ENCODE measurements at regions not wholly inside any gene's neighbourhood (a gene's known extent, or its start where the extent isn't known, plus 50 kb on each side); places are given as distances from the start of the nearest gene placed in this dataset.

DNA sequence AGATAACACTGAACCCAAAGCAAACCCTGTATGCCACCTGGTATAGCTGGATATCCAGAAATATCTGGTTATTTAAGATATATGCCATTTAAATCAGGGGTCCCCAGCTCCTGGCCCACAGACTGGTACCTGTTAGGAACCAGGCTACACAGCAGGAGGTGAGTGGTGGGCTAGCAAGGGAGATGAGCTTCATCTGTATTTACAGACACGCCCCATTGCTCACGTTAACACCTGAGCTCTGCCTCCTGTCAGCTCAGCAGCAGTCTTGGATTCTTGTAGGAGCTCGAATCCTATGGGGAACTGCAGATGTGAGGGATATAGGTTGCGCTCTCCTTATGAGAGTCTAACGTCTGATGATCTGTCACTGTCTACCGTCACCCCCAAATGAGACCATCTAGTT is 646.6 kb downstream of the TLE4 start:
- Mint-ChIP-seq H3K9me3 (no peaks in the 10 kb centered on the region), H3K27ac (no peak overlapping the region), H3K27me3 (ENCODE audit: low read depth) (no peaks in the 10 kb centered on the region), H3K36me3 (ENCODE audit: low read depth) (no peaks in the 10 kb centered on the region), H3K4me1 (no peaks in the 10 kb centered on the region), H3K4me3 (no peak overlapping the region)
- no peak for TF ChIP-seq CTCF (IDR thresholded peaks at IDR 0.05; ENCODE audit: unreplicated experiment in 3 of 3)

DNA sequence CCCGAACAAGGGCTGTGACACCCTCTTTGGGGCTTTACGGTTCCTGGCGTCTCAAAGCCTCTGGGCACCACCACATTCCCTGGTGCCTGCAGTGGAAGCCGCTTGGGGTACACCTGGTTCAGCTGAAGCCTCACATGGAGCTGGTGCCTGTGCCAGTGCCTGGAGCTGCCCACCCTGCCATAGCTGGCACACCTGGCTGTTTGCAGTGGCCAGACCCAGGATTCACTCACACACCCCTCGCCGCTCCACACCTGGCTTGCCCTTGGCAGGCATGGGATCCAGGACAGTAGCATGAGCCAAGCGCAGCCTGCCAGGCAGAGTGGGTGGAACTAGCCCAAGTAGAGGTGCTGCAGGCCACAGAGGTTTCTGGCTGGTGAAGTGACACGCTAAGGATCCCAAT is 641.8 kb downstream of the TLE4 start:
- peaks cover 5% of the 10 kb centered on the region for H3K9me3 Mint-ChIP-seq
- no peak overlapping the region for H3K27ac Mint-ChIP-seq
- peaks cover 4% of the 10 kb centered on the region for H3K36me3 Mint-ChIP-seq (ENCODE audit: low read depth)
- no peaks in the 10 kb centered on the region for H3K27me3 Mint-ChIP-seq (ENCODE audit: low read depth)
- H3K4me1 Mint-ChIP-seq: no peaks in the 10 kb centered on the region
- H3K4me3 Mint-ChIP-seq: no peak overlapping the region
- no peak for TF ChIP-seq CTCF (IDR thresholded peaks at IDR 0.05; ENCODE audit: unreplicated experiment in 3 of 3)

GRCh38 chr9:80208696-80209095 is 636.9 kb downstream of the TLE4 start:
- Mint-ChIP-seq H3K27ac (no peak overlapping the region), H3K36me3 (ENCODE audit: low read depth) (peaks cover 4% of the 10 kb centered on the region), H3K9me3 (peaks cover 5% of the 10 kb centered on the region), H3K27me3 (ENCODE audit: low read depth) (no peaks in the 10 kb centered on the region), H3K4me1 (no peaks in the 10 kb centered on the region), H3K4me3 (no peak overlapping the region)
- TF ChIP-seq CTCF (IDR thresholded peaks at IDR 0.05; ENCODE audit: unreplicated experiment in 3 of 3): no peak

DNA sequence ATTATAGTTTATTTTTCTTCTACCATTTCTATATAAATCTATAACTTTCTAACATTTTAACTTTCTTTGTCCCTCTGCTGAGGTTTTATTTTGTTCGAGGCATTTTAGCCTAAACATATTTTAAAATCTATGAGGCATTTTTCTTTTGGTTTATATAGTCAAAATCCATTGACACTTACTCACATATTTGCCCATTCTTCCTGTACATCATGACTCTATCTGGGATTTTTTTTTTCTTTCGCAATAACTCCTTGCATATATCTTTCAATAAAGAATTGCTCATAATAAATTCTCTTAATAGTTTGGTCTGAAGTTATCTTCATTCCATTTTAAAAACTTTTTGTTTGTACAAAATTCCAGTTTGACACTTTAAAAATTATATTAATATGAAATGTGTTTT is 632.3 kb downstream of the TLE4 start:
- Mint-ChIP-seq H3K9me3 (peaks cover 2% of the 10 kb centered on the region), H3K36me3 (ENCODE audit: low read depth) (no peaks in the 10 kb centered on the region), H3K27ac (no peak overlapping the region), H3K4me3 (no peak overlapping the region), H3K4me1 (no peaks in the 10 kb centered on the region), H3K27me3 (ENCODE audit: low read depth) (no peaks in the 10 kb centered on the region)
- TF ChIP-seq CTCF (IDR thresholded peaks at IDR 0.05; ENCODE audit: unreplicated experiment in 3 of 3): no peak

GRCh38 chr9:80197661-80198060 is 625.9 kb downstream of the TLE4 start:
- no peak for TF ChIP-seq CTCF (IDR thresholded peaks at IDR 0.05; ENCODE audit: unreplicated experiment in 3 of 3)
- peaks cover 2% of the 10 kb centered on the region for H3K9me3 Mint-ChIP-seq
- no peak overlapping the region for H3K27ac Mint-ChIP-seq
- H3K36me3 Mint-ChIP-seq (ENCODE audit: low read depth): no peaks in the 10 kb centered on the region
- no peaks in the 10 kb centered on the region for H3K27me3 Mint-ChIP-seq (ENCODE audit: low read depth)
- no peaks in the 10 kb centered on the region for H3K4me1 Mint-ChIP-seq
- no peak overlapping the region for H3K4me3 Mint-ChIP-seq

DNA sequence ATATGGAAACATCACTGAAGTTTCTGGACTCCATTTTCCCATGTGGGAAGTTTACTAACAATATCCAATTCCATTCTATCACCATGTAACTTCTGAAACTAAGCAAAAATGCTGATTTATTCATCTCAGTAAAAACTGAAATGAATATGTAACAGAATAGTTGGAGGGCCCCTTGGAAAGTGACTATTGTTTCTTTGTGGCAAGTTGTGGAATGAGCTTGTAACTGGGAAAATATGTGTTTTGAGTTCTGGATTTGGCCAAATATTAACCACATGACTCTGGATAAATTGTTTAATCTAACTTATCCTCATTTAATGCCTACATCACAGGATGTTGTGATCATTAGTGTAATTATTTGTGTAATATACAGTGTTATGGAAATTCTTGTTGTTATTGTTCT is 619.3 kb downstream of the TLE4 start:
- TF ChIP-seq CTCF (IDR thresholded peaks at IDR 0.05; ENCODE audit: unreplicated experiment in 3 of 3): no peak
- no peaks in the 10 kb centered on the region for H3K36me3 Mint-ChIP-seq (ENCODE audit: low read depth)
- H3K27ac Mint-ChIP-seq: no peak overlapping the region
- no peaks in the 10 kb centered on the region for H3K4me1 Mint-ChIP-seq
- H3K27me3 Mint-ChIP-seq (ENCODE audit: low read depth): no peaks in the 10 kb centered on the region
- no peak overlapping the region for H3K4me3 Mint-ChIP-seq
- no peaks in the 10 kb centered on the region for H3K9me3 Mint-ChIP-seq
